Hematopoietic multipotent progenitor cell (in vitro differentiated cells): ENCODE measurements at regions not wholly inside any gene's neighbourhood (a gene's known extent, or its start where the extent isn't known, plus 50 kb on each side); places are given as distances from the start of the nearest gene placed in this dataset.

Source experiments
- DNase-seq, 3 donors: peaks; one replicate each; pipeline ENCODE4 v3.0.0-alpha.2; 2011 to 2015; ENCODE audit warnings: low read depth in 2 of 3, low spot score in 2 of 3

DNA sequence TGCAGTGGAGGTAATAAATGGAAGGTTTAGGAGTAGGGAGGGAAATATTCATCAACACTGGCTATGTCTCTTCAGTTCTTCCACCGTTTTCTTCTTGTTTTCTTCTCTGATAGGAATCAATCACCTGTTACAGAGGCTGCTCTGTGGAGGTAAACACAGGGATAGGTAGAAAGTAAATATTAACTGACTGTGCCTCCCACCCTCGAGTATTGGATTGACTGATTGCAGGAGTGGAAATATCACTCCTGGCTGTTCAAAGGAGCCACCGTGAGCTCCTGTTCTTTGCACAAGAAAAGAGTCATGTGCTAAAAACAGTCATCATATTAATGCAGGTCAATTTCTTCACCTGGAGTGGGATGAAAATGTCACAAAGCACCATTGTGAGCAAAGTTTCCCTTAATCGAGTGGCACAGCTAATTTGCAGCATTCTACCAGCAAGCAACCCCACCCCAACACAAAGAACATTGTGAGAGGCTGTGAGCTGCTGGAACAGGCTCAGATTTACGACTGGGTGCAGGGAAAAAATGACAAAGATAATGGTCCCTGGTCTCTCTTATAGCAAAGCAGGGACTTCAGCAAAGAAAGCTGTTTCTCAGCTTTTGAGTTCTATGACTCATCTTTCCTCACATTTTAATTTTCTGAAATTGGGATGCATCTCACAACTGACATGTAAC is 113.7 kb upstream of the TSPAN5 start:
- DNase-seq = no peak

- DNase-seq = no peak
These were observed 107.4 kb upstream of the TSPAN5 start for GRCh38 chr4:98765771-98766170.

DNA sequence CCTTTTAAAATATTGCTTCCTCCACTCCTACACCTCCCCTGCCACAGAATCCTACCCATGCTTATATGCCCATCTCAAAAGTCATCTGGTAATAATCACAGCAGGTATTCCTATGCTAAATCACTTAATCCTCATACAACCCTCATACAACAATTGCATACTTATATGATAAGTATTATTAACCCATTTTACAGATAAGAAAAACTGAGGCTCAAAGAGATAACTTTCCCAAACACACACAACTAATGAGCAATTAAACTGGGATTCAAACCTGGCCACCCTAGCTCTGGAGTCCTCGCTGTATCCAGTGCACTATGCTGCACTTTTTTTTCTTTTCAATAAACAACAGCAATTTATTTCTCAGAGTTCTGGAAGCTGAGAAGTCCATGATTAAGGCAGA is 99.8 kb upstream of the TSPAN5 start:
- DNase-seq = no peak

- no peak for DNase-seq
These were observed 96.3 kb upstream of the TSPAN5 start for GRCh38 chr4:98754736-98755135.

DNA sequence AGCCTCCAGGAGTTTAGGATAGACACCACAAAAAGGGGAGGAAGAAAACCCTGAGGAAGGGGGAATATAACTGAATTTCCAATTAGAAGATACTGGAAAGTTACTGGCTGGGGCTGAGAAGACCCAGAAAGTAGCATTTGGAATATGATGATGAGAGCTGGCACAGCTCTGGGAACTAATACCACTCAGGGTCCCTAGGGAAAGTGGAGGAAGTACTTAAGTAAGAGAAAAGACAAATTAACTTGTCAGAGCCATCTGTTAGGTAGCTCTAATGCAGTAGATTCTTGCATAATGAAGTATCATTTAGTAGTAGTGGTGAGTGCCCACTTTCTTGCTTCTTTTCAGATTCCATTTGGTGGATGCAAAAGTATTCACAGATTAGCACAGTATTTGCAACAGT is 90.8 kb upstream of the TSPAN5 start:
- no peak for DNase-seq

GRCh38 chr4:98748609-98749008 is 90.2 kb upstream of the TSPAN5 start:
- DNase-seq = no peak

- DNase-seq = no peak
These were observed 89.1 kb upstream of the TSPAN5 start for GRCh38 chr4:98747393-98748091.

DNA sequence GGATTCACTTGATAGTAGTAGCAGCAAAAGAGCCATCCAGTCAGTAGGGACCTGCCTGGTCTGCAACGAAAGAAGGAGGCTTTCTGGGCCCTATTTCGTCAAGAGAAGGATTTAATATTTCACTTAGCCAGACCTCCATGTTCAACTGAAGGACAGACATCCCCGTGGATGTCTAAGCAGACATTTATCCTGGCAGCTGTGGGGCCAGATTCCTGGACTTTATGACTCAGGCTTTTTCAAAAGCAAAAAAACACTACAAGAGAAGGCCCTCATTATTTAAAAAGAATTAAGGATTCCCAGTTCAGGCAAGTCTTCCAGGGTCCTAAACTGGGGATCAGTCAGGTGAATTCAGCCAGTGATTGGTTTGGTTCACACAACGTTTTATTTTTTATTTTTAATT is 88.5 kb upstream of the TSPAN5 start:
- no peak for DNase-seq

DNA sequence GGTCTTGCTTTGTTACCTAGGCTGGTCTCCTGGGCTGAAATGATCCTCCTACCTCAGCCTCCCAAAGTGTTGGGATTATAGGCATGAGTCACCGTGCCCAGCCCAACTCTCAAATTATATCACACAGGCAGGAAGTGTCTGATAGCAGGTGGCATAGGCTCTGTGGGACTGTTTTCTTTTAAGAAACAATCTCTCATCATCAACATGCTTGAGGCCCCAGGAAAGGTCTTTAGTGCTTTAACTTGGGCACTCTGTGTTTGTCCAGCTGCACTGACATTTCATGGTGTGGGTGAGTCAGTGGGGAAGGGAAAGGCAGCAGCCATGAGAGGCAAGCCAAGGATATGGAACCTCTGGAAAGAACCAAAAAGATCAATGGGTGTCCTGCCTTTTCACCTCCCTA is 88.1 kb upstream of the TSPAN5 start:
- no peak for DNase-seq

DNA sequence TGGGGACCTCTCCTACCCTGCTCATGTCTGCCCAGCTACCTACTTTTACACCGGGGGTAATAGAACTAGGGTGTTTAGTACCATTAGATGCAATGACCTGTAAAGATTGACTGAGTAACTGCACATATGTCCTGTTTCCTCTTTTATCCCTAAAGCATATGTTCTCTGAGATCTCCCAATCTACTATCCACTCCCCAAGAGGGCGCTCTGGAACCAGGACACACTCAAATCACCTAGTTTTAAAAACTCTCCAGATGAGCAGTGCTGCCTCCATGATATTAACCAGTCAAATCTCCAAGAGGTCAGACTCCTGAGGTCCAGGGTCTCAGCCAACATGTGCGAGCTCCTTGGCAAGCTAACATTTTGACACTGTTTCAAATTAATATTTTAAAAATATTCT is 87.0 kb upstream of the TSPAN5 start:
- no peak for DNase-seq

- DNase-seq = no peak
These were observed 86.2 kb upstream of the TSPAN5 start for GRCh38 chr4:98744372-98745150.

- no peak for DNase-seq
These were observed 83.5 kb upstream of the TSPAN5 start for GRCh38 chr4:98741952-98742351.

GRCh38 chr4:98739751-98740150 is 81.3 kb upstream of the TSPAN5 start:
- DNase-seq = no peak

DNA sequence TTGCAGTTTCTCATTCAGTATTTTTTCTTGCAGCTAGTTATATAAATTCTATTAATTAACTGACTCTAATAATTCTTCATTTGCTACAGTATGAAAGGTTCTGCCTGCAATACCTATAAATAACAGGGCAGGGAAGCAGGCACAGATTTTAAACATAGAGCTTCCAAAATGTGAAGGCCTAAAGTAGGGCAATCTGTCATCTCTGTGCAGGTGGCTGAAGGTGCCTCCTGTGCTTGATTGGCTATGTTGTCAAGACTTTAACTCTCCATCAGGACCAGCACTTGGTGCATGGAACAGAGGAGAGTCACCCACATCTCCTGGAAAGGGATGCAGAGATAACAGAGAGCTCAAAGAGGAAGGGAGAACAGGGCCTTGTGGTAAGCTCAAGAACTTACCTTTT is 75.2 kb upstream of the TSPAN5 start:
- no peak for DNase-seq

GRCh38 chr4:98728871-98729270 is 70.5 kb upstream of the TSPAN5 start:
- no peak for DNase-seq

GRCh38 chr4:98728433-98728832 is 70.0 kb upstream of the TSPAN5 start:
- DNase-seq = peak in 2 of 3 donors; percentile 43 to 58

- no peak for DNase-seq
These were observed 63.6 kb upstream of the TSPAN5 start for GRCh38 chr4:98722000-98722399.

DNA sequence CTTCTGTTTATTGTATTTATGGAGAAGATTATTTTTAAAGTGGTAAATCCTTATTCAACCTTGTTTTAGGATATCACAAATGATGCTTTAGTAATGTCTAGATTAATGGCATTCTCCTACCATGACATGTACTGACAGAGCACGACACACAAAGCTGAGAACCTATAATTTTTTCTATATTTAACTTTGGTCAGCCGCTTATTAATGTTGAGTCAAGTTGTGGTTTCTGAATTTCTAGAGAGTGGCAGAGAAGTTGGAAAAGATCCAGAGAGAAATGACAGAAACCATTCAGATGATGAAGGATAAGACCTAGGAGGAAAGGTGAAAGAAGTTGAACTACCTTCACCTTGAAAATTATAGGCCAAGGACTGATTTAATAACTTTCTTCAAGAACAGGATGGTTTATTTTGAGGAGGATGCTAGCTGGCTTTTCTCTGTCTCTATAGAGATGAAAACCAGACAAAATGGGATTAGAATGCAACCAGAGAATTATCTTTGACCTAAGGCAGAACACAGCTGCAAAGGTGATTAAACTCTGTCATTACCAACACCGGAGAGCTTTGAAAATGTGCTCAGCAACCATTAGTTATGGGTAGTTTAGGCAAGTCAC is 62.6 kb upstream of the TSPAN5 start:
- peak in 1 of 3 donors; percentile 32 for DNase-seq

GRCh38 chr4:98716796-98717195 is 58.4 kb upstream of the TSPAN5 start:
- DNase-seq = no peak

DNA sequence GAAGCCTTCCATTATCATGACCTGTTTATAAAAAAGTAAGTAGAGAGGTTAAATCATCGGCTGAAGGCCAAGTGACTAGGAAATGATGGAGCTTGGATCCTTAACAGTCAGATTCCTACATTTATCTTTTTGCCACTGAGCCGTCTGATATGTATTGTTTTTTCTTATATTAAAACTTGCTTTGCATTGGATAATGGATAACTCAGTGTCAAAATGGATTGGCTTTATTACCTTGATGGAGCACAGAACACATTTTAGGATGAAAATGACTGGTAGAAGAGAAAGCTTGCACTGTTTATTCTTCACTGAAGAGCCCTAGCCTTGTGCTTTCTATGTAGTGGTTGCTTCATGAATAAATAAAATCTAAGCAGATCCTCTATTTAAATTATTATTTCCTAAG is 54.2 kb upstream of the TSPAN5 start:
- DNase-seq = no peak

DNA sequence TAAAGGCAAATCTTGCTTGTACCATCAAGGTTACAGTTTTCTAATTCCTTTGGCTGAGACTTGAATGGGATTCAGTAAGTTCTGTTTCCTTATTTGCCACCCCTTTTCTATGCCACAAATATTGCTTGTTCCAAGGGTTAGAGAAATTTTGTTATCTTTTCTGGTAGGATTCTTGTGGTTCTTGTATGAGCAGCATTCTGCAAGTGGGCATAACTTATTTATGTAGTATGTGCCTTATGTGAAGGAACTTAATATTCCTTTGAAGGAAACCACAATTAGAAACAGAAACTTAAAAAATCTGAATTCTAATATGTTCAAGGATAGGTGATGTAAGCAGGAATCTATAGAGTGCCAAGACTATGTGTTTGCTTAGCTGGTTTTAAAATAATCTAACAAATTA is 53.1 kb upstream of the TSPAN5 start:
- DNase-seq = no peak
